CD4-positive, alpha-beta T cell treated with Interleukin-4 for 1 hour (primary cell): ENCODE measurements at regions not wholly inside any gene's neighbourhood (a gene's known extent, or its start where the extent isn't known, plus 50 kb on each side); places are given as distances from the start of the nearest gene placed in this dataset.

Source experiments
- DNase-seq, 2 donors: peaks; one replicate each; pipeline ENCODE4 v3.0.0-alpha.2; 2020 to 2022

- DNase-seq = no peak
Measured at GRCh38 chr13:24052547-24053518, 107.7 kb upstream of the SPATA13 start.

- DNase-seq = peak; percentile 68 to 69
Measured at GRCh38 chr13:24053519-24054251, 106.8 kb upstream of the SPATA13 start.

GRCh38 chr13:24056616-24057137, 103.8 kb upstream of the SPATA13 start:
- DNase-seq = no peak

- DNase-seq = no peak
Measured at GRCh38 chr13:24060993-24061392, 99.5 kb upstream of the SPATA13 start.

GRCh38 chr13:24063281-24063877, 97.1 kb upstream of the SPATA13 start:
- no peak for DNase-seq

GRCh38 chr13:24064371-24064770, 96.1 kb upstream of the SPATA13 start:
- DNase-seq = no peak

- no peak for DNase-seq
Measured at GRCh38 chr13:24065176-24065575, 95.3 kb upstream of the SPATA13 start.

GRCh38 chr13:24066405-24067295, 93.9 kb upstream of the SPATA13 start:
- no peak for DNase-seq

GRCh38 chr13:24068472-24068871, 92.0 kb upstream of the SPATA13 start:
- DNase-seq = no peak

- DNase-seq = no peak
Measured at GRCh38 chr13:24071016-24071415, 89.5 kb upstream of the SPATA13 start.

GRCh38 chr13:24071423-24072075, 89.0 kb upstream of the SPATA13 start:
- no peak for DNase-seq

- no peak for DNase-seq
Measured at GRCh38 chr13:24073657-24074056, 86.9 kb upstream of the SPATA13 start.

GRCh38 chr13:24074678-24075077, 85.8 kb upstream of the SPATA13 start:
- DNase-seq = no peak

- DNase-seq = no peak
Measured at GRCh38 chr13:24075137-24075975, 85.2 kb upstream of the SPATA13 start.

- DNase-seq = no peak
Measured at GRCh38 chr13:24076109-24076508, 84.4 kb upstream of the SPATA13 start.

- DNase-seq = no peak
Measured at GRCh38 chr13:24076636-24077035, 83.9 kb upstream of the SPATA13 start.

GRCh38 chr13:24080134-24080533, 80.4 kb upstream of the SPATA13 start:
- DNase-seq = no peak

GRCh38 chr13:24081387-24081786, 79.1 kb upstream of the SPATA13 start:
- no peak for DNase-seq

GRCh38 chr13:24083141-24083540, 77.4 kb upstream of the SPATA13 start:
- DNase-seq = no peak

- DNase-seq = no peak
Measured at GRCh38 chr13:24083722-24084421, 76.6 kb upstream of the SPATA13 start.
